Endodermal cell (in vitro differentiated cells): ENCODE measurements at regions not wholly inside any gene's neighbourhood (a gene's known extent, or its start where the extent isn't known, plus 50 kb on each side); places are given as distances from the start of the nearest gene placed in this dataset.

Source experiments
- DNase-seq: peaks from one replicate; pipeline ENCODE4 v3.0.0-alpha.2; 2017
- H3K27ac ChIP-seq: 2 replicates; pipeline ENCODE4 v1.5.1; 2013; ENCODE audit warnings: mild to moderate bottlenecking, low read depth, low read length, moderate library complexity
- H3K27me3 ChIP-seq: 2 replicates; pipeline ENCODE4 v1.6.1; 2013; ENCODE audit warnings: mild to moderate bottlenecking, low read length, moderate library complexity; ENCODE audit not compliant: insufficient read depth, control insufficient read depth, poor library complexity, severe bottlenecking
- H3K36me3 ChIP-seq: 2 replicates; pipeline ENCODE4 v1.7.0; 2013; ENCODE audit warnings: mild to moderate bottlenecking, low read length, moderate library complexity; ENCODE audit not compliant: control insufficient read depth, insufficient read depth
- H3K4me1 ChIP-seq: one replicate; pipeline ENCODE4 v1.7.0; 2013; ENCODE audit warnings: low read length; ENCODE audit not compliant: control insufficient read depth, insufficient read depth
- H3K4me3 ChIP-seq: 2 replicates; pipeline ENCODE4 v1.5.1; 2013; ENCODE audit warnings: mild to moderate bottlenecking, low read length, moderate library complexity
- H3K9ac ChIP-seq: 2 replicates; pipeline ENCODE4 v1.6.1; 2013; ENCODE audit warnings: mild to moderate bottlenecking, low read length, moderate library complexity; ENCODE audit not compliant: poor library complexity, severe bottlenecking; ENCODE audit errors: extremely low read depth
- H3K9me3 ChIP-seq: 2 replicates; pipeline ENCODE4 v1.6.1; 2013; ENCODE audit warnings: mild to moderate bottlenecking, low read length, moderate library complexity; ENCODE audit not compliant: control insufficient read depth
- H3K27ac Mint-ChIP-seq: 2 replicates; pipeline ENCODE4 v1.8.0; 2020; ENCODE audit warnings: mixed read lengths
- H3K27me3 Mint-ChIP-seq: 2 replicates; pipeline ENCODE4 v1.8.0; 2021; ENCODE audit warnings: mild to moderate bottlenecking, mixed read lengths; ENCODE audit not compliant: insufficient read depth
- H3K36me3 Mint-ChIP-seq: 2 replicates; pipeline ENCODE4 v1.8.0; 2020; ENCODE audit warnings: low read depth, mixed read lengths
- H3K4me1 Mint-ChIP-seq: 2 replicates; pipeline ENCODE4 v1.8.0; 2020; ENCODE audit warnings: mixed read lengths
- H3K4me3 Mint-ChIP-seq: 2 replicates; pipeline ENCODE4 v1.8.0; 2020; ENCODE audit warnings: mild to moderate bottlenecking, moderate library complexity, mixed read lengths
- H3K9me3 Mint-ChIP-seq: 2 replicates; pipeline ENCODE4 v1.8.0; 2020; ENCODE audit warnings: mild to moderate bottlenecking, mixed read lengths
- WGBS, 2 experiments: methylation state at CpG; one replicate each; pipeline versions ENCODE4 v1.1.5 to v1.1.7; 2013; ENCODE audit warnings: missing lambda C conversion rate in 2 of 2, mixed read lengths in 1 of 2; ENCODE audit not compliant: insufficient coverage in 1 of 2, insufficient read length in 1 of 2; 5-methylcytosine and 5-hydroxymethylcytosine counted together
- TF ChIP-seq, protein P1 (sequence below): fragments of 200-600 bp; sonication (generic); conservative IDR thresholded peaks from 2 replicates; pipeline ENCODE4 v1.5.0; 2021; ENCODE audit warnings: antibody characterized with exemption, mild to moderate bottlenecking

- no peaks in the 10 kb centered on the region for H3K36me3 ChIP-seq
- no peak overlapping the region for H3K4me3 ChIP-seq
- WGBS, 2 experiments, result 88 to 89% methylated on average over 3 of the region's 3 CpGs
- Mint-ChIP-seq H3K9me3 (no peaks in the 10 kb centered on the region), H3K27me3 (no peaks in the 10 kb centered on the region), H3K4me3 (no peak overlapping the region), H3K27ac (no peak overlapping the region), H3K4me1 (peaks cover 23% of the 10 kb centered on the region), H3K36me3 (no peaks in the 10 kb centered on the region)
- TF ChIP-seq, protein P1, sequence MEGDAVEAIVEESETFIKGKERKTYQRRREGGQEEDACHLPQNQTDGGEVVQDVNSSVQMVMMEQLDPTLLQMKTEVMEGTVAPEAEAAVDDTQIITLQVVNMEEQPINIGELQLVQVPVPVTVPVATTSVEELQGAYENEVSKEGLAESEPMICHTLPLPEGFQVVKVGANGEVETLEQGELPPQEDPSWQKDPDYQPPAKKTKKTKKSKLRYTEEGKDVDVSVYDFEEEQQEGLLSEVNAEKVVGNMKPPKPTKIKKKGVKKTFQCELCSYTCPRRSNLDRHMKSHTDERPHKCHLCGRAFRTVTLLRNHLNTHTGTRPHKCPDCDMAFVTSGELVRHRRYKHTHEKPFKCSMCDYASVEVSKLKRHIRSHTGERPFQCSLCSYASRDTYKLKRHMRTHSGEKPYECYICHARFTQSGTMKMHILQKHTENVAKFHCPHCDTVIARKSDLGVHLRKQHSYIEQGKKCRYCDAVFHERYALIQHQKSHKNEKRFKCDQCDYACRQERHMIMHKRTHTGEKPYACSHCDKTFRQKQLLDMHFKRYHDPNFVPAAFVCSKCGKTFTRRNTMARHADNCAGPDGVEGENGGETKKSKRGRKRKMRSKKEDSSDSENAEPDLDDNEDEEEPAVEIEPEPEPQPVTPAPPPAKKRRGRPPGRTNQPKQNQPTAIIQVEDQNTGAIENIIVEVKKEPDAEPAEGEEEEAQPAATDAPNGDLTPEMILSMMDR, result no peak
- peaks cover 13% of the 10 kb centered on the region for H3K4me1 ChIP-seq
- no peaks in the 10 kb centered on the region for H3K9me3 ChIP-seq
- H3K27ac ChIP-seq, result no peak overlapping the region
- no peak for DNase-seq
- no peak overlapping the region for H3K9ac ChIP-seq
- H3K27me3 ChIP-seq, result no peaks in the 10 kb centered on the region
Measured at GRCh38 chr13:64639206-64639605, 2590.9 kb downstream of the PCDH9 start.

DNA sequence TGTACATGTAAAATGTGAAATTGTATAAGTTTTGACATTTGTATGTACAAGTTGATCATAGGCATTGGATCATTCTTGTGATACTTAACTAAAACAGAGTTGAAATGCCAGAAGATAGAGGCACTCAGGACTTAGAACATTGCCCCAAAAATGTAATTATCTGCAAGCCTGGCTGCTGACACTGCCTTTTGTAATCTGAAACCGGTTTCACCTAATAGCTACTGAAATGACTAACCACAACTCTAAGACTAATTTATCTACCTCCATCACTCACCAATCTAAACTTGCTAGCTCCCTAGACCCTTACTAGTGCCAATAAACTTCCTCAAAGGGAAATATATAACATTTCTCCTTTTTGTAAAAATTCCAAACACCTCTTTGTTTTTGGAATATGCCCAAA lies 2596.2 kb downstream of the PCDH9 start:
- Histone ChIP-seq H3K27ac (no peak overlapping the region), H3K4me3 (no peak overlapping the region), H3K36me3 (no peaks in the 10 kb centered on the region), H3K9me3 (no peaks in the 10 kb centered on the region), H3K4me1 (no peaks in the 10 kb centered on the region), H3K27me3 (no peaks in the 10 kb centered on the region), H3K9ac (no peak overlapping the region)
- DNase-seq, result no peak
- TF ChIP-seq, protein P1, result no peak
- Mint-ChIP-seq H3K4me1 (no peaks in the 10 kb centered on the region), H3K4me3 (no peak overlapping the region), H3K36me3 (no peaks in the 10 kb centered on the region), H3K27me3 (no peaks in the 10 kb centered on the region), H3K9me3 (no peaks in the 10 kb centered on the region), H3K27ac (no peak overlapping the region)
- WGBS, 2 experiments, result 78% methylated on average over 1 of the region's 1 CpG; no CpG with 5 or more reads in 1 of the 2 experiments

- no peaks in the 10 kb centered on the region for H3K36me3 Mint-ChIP-seq
- no peaks in the 10 kb centered on the region for H3K36me3 ChIP-seq
- no peak overlapping the region for H3K9ac ChIP-seq
- TF ChIP-seq, protein P1, result no peak
- WGBS, 2 experiments, result 69% methylated on average over 1 of the region's 1 CpG; no CpG with 5 or more reads in 1 of the 2 experiments
- peaks cover 14% of the 10 kb centered on the region for H3K4me1 Mint-ChIP-seq
- no peak overlapping the region for H3K27ac ChIP-seq
- no peak overlapping the region for H3K4me3 Mint-ChIP-seq
- no peak for DNase-seq
- H3K4me3 ChIP-seq, result no peak overlapping the region
- H3K27me3 Mint-ChIP-seq, result no peaks in the 10 kb centered on the region
- H3K9me3 Mint-ChIP-seq, result no peaks in the 10 kb centered on the region
- no peak overlapping the region for H3K27ac Mint-ChIP-seq
- H3K9me3 ChIP-seq, result no peaks in the 10 kb centered on the region
- H3K27me3 ChIP-seq, result no peaks in the 10 kb centered on the region
- H3K4me1 ChIP-seq, result peaks cover 7% of the 10 kb centered on the region
Measured at GRCh38 chr13:64627654-64628053, 2602.5 kb downstream of the PCDH9 start.
